GM23338 (cell line): ENCODE measurements at regions not wholly inside any gene's neighbourhood (a gene's known extent, or its start where the extent isn't known, plus 50 kb on each side); places are given as distances from the start of the nearest gene placed in this dataset.

Experiments used
- CREB1 ChIP-seq: fragments of 250-450 bp; sonication (Bioruptor Pico); IDR thresholded peaks from 2 replicates; pipeline ENCODE4 v1.5.0; 2020; ENCODE audit warnings: low read depth, mild to moderate bottlenecking, moderate library complexity
- EZH2 ChIP-seq: fragments of 200-600 bp; sonication (generic); IDR thresholded peaks from one replicate; pipeline ENCODE4 v1.8.0; 2017; ENCODE audit warnings: antibody characterized with exemption, mild to moderate bottlenecking, low read depth; ENCODE audit not compliant: unreplicated experiment
- EZH2phosphoT487 ChIP-seq: fragments of 200-600 bp; sonication (generic); IDR thresholded peaks from one replicate; pipeline ENCODE4 v1.8.1; 2018; ENCODE audit warnings: antibody characterized with exemption; ENCODE audit not compliant: unreplicated experiment
- JUNB ChIP-seq: IDR thresholded peaks from one replicate; pipeline ENCODE4 v1.6.1; 2016; ENCODE audit warnings: antibody characterized with exemption; ENCODE audit not compliant: unreplicated experiment
- POLR2AphosphoS5 ChIP-seq: IDR thresholded peaks from 2 replicates; pipeline ENCODE4 v1.6.1; 2016; ENCODE audit warnings: antibody characterized with exemption, low read depth
- STAT1 ChIP-seq: IDR thresholded peaks from one replicate; pipeline ENCODE4 v1.6.1; 2016; ENCODE audit warnings: antibody characterized with exemption; ENCODE audit not compliant: unreplicated experiment
- ZNF114 ChIP-seq: fragments of 250-450 bp; sonication (Bioruptor Pico); IDR thresholded peaks from 2 replicates; pipeline ENCODE4 v1.5.0; 2020; ENCODE audit warnings: mild to moderate bottlenecking, moderate library complexity
- ZNF462 ChIP-seq: fragments of 250-450 bp; sonication (Bioruptor Pico); IDR thresholded peaks from 2 replicates; pipeline ENCODE4 v1.5.0; 2020; ENCODE audit warnings: mild to moderate bottlenecking, moderate library complexity
- TF ChIP-seq, protein P1 (sequence below), 2 experiments: fragments of 200-600 bp in 1 of 2; sonication (generic) in 1 of 2; conservative IDR thresholded peaks; 2 replicates each; pipeline versions ENCODE4 v1.5.1 to v1.6.1; 2016 to 2017; ENCODE audit warnings: antibody characterized with exemption in 2 of 2, low read depth in 2 of 2, mild to moderate bottlenecking in 2 of 2, moderate library complexity in 1 of 2
- TF ChIP-seq, protein P2 (sequence below): IDR thresholded peaks from one replicate; pipeline ENCODE4 v1.6.1; 2018; ENCODE audit warnings: antibody characterized with exemption; ENCODE audit not compliant: unreplicated experiment
- TF ChIP-seq, protein P3 (sequence below): IDR thresholded peaks from 2 replicates; pipeline ENCODE4 v1.6.1; 2016; ENCODE audit warnings: antibody characterized with exemption

DNA sequence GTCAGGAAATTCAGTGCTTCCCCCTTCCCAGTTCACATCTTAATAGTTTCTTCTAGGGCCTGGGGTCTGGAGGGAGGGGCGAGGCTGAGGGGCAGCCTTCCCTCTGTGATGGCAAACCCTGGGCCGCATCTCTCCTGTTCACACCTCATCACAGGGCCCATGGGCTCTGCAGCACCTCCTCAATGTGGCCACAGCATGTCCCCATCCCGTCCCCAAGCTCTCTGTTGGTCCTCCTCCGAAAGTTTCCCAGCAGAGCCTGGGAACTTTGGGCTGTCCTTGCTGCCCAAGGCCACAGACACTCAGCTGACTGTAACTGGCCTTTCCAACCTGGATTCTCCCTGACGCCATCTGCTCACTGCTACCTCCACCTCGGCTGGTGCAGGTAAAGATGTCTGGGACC is 112.7 kb upstream of the PTPRM start:
- TF ChIP-seq, protein P1, sequence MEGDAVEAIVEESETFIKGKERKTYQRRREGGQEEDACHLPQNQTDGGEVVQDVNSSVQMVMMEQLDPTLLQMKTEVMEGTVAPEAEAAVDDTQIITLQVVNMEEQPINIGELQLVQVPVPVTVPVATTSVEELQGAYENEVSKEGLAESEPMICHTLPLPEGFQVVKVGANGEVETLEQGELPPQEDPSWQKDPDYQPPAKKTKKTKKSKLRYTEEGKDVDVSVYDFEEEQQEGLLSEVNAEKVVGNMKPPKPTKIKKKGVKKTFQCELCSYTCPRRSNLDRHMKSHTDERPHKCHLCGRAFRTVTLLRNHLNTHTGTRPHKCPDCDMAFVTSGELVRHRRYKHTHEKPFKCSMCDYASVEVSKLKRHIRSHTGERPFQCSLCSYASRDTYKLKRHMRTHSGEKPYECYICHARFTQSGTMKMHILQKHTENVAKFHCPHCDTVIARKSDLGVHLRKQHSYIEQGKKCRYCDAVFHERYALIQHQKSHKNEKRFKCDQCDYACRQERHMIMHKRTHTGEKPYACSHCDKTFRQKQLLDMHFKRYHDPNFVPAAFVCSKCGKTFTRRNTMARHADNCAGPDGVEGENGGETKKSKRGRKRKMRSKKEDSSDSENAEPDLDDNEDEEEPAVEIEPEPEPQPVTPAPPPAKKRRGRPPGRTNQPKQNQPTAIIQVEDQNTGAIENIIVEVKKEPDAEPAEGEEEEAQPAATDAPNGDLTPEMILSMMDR (conservative IDR thresholded peaks at IDR 0.05; ENCODE audit: low read depth in 2 of 2) = no peak
- TF ChIP-seq EZH2 (no peak), POLR2AphosphoS5 (no peak), CREB1 (CRISPR knock-in tag) (no peak), EZH2phosphoT487 (no peak), JUNB (no peak), ZNF114 (no peak), ZNF462 (no peak), STAT1 (no peak)
- TF ChIP-seq, protein P2, sequence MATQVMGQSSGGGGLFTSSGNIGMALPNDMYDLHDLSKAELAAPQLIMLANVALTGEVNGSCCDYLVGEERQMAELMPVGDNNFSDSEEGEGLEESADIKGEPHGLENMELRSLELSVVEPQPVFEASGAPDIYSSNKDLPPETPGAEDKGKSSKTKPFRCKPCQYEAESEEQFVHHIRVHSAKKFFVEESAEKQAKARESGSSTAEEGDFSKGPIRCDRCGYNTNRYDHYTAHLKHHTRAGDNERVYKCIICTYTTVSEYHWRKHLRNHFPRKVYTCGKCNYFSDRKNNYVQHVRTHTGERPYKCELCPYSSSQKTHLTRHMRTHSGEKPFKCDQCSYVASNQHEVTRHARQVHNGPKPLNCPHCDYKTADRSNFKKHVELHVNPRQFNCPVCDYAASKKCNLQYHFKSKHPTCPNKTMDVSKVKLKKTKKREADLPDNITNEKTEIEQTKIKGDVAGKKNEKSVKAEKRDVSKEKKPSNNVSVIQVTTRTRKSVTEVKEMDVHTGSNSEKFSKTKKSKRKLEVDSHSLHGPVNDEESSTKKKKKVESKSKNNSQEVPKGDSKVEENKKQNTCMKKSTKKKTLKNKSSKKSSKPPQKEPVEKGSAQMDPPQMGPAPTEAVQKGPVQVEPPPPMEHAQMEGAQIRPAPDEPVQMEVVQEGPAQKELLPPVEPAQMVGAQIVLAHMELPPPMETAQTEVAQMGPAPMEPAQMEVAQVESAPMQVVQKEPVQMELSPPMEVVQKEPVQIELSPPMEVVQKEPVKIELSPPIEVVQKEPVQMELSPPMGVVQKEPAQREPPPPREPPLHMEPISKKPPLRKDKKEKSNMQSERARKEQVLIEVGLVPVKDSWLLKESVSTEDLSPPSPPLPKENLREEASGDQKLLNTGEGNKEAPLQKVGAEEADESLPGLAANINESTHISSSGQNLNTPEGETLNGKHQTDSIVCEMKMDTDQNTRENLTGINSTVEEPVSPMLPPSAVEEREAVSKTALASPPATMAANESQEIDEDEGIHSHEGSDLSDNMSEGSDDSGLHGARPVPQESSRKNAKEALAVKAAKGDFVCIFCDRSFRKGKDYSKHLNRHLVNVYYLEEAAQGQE = no peak
- TF ChIP-seq, protein P3, sequence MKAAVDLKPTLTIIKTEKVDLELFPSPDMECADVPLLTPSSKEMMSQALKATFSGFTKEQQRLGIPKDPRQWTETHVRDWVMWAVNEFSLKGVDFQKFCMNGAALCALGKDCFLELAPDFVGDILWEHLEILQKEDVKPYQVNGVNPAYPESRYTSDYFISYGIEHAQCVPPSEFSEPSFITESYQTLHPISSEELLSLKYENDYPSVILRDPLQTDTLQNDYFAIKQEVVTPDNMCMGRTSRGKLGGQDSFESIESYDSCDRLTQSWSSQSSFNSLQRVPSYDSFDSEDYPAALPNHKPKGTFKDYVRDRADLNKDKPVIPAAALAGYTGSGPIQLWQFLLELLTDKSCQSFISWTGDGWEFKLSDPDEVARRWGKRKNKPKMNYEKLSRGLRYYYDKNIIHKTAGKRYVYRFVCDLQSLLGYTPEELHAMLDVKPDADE = no peak
